GM23338 (cell line): ENCODE measurements at regions not wholly inside any gene's neighbourhood (a gene's known extent, or its start where the extent isn't known, plus 50 kb on each side); places are given as distances from the start of the nearest gene placed in this dataset.

Source experiments
- ATAC-seq: fragments of 200-7000 bp; cut with Tn5 transposase; 3 replicates; pipeline ENCODE4 v1.9.1; 2020
- DNase-seq: peaks from one replicate; pipeline ENCODE4 v3.0.0-alpha.2; 2015; ENCODE audit warnings: low spot score
- H2AFZ ChIP-seq: fragments of 200-600 bp; sonication (generic); 2 replicates; pipeline ENCODE4 v1.8.0; 2016; ENCODE audit warnings: antibody characterized with exemption, mild to moderate bottlenecking, moderate library complexity
- H3F3A ChIP-seq: fragments of 200-600 bp; sonication (generic); replicated peaks from 2 replicates; pipeline ENCODE4 v1.8.0; 2017; ENCODE audit warnings: antibody characterized with exemption, mixed run types, low read depth
- H3K27ac ChIP-seq: fragments of 200-600 bp; sonication (generic); 2 replicates; pipeline ENCODE4 v1.6.1; 2016; ENCODE audit warnings: low read depth
- H3K27me3 ChIP-seq: fragments of 200-600 bp; sonication (generic); 2 replicates; pipeline ENCODE4 v1.8.0; 2016; ENCODE audit warnings: mild to moderate bottlenecking, mixed run types, moderate library complexity; ENCODE audit not compliant: insufficient read depth
- H3K36me3 ChIP-seq: fragments of 200-600 bp; sonication (generic); 2 replicates; pipeline ENCODE4 v1.8.0; 2016; ENCODE audit warnings: mild to moderate bottlenecking; ENCODE audit not compliant: insufficient read depth
- H3K4me1 ChIP-seq: fragments of 200-600 bp; sonication (generic); 2 replicates; pipeline ENCODE4 v1.8.0; 2016; ENCODE audit warnings: mild to moderate bottlenecking, moderate library complexity; ENCODE audit not compliant: insufficient read depth
- H3K4me2 ChIP-seq: fragments of 200-600 bp; sonication (generic); 2 replicates; pipeline ENCODE4 v1.7.1; 2017; ENCODE audit warnings: mixed run types
- H3K4me3 ChIP-seq: fragments of 200-600 bp; sonication (generic); 2 replicates; pipeline ENCODE4 v1.6.1; 2016; ENCODE audit warnings: mixed run types
- H3K79me2 ChIP-seq: fragments of 200-600 bp; sonication (generic); replicated peaks from 2 replicates; pipeline ENCODE4 v1.8.0; 2017; ENCODE audit warnings: mild to moderate bottlenecking; ENCODE audit not compliant: insufficient read depth
- H3K9me2 ChIP-seq: fragments of 200-600 bp; sonication (generic); 2 replicates; pipeline ENCODE4 v1.8.0; 2017; ENCODE audit not compliant: insufficient read depth
- H4K20me1 ChIP-seq: fragments of 200-600 bp; sonication (generic); replicated peaks from 2 replicates; pipeline ENCODE4 v1.8.0; 2017; ENCODE audit warnings: mild to moderate bottlenecking; ENCODE audit not compliant: insufficient read depth
- H3K27ac Mint-ChIP-seq: 2 replicates; pipeline ENCODE4 v1.8.0; 2020; ENCODE audit warnings: inconsistent platforms, mild to moderate bottlenecking, moderate library complexity, mixed read lengths
- H3K27me3 Mint-ChIP-seq: 3 replicates; pipeline ENCODE4 v1.8.0; 2022; ENCODE audit warnings: low read depth, mild to moderate bottlenecking, moderate library complexity, mixed read lengths, inconsistent platforms; ENCODE audit not compliant: insufficient read depth, poor library complexity
- H3K36me3 Mint-ChIP-seq: 3 replicates; pipeline ENCODE4 v1.8.0; 2021; ENCODE audit warnings: low read depth, mild to moderate bottlenecking, inconsistent platforms, moderate library complexity, mixed read lengths
- H3K4me1 Mint-ChIP-seq: 3 replicates; pipeline ENCODE4 v1.8.0; 2020; ENCODE audit warnings: mild to moderate bottlenecking, inconsistent platforms, mixed read lengths
- H3K4me3 Mint-ChIP-seq: 3 replicates; pipeline ENCODE4 v1.8.0; 2021; ENCODE audit warnings: moderate library complexity, mild to moderate bottlenecking, inconsistent platforms, mixed read lengths
- H3K9me3 Mint-ChIP-seq: 3 replicates; pipeline ENCODE4 v1.8.0; 2020; ENCODE audit warnings: moderate library complexity, mild to moderate bottlenecking, inconsistent platforms, mixed read lengths
- CREB1 ChIP-seq: fragments of 250-450 bp; sonication (Bioruptor Pico); IDR thresholded peaks from 2 replicates; pipeline ENCODE4 v1.5.0; 2020; ENCODE audit warnings: low read depth, mild to moderate bottlenecking, moderate library complexity
- EZH2 ChIP-seq: fragments of 200-600 bp; sonication (generic); IDR thresholded peaks from one replicate; pipeline ENCODE4 v1.8.0; 2017; ENCODE audit warnings: antibody characterized with exemption, mild to moderate bottlenecking, low read depth; ENCODE audit not compliant: unreplicated experiment
- EZH2phosphoT487 ChIP-seq: fragments of 200-600 bp; sonication (generic); IDR thresholded peaks from one replicate; pipeline ENCODE4 v1.8.1; 2018; ENCODE audit warnings: antibody characterized with exemption; ENCODE audit not compliant: unreplicated experiment
- JUNB ChIP-seq: IDR thresholded peaks from one replicate; pipeline ENCODE4 v1.6.1; 2016; ENCODE audit warnings: antibody characterized with exemption; ENCODE audit not compliant: unreplicated experiment
- NANOG ChIP-seq: IDR thresholded peaks from 2 replicates; pipeline ENCODE4 v1.6.1; 2016; ENCODE audit warnings: antibody characterized with exemption, borderline replicate concordance
- POLR2AphosphoS5 ChIP-seq: IDR thresholded peaks from 2 replicates; pipeline ENCODE4 v1.6.1; 2016; ENCODE audit warnings: antibody characterized with exemption, low read depth
- STAT1 ChIP-seq: IDR thresholded peaks from one replicate; pipeline ENCODE4 v1.6.1; 2016; ENCODE audit warnings: antibody characterized with exemption; ENCODE audit not compliant: unreplicated experiment
- ZNF114 ChIP-seq: fragments of 250-450 bp; sonication (Bioruptor Pico); IDR thresholded peaks from 2 replicates; pipeline ENCODE4 v1.5.0; 2020; ENCODE audit warnings: mild to moderate bottlenecking, moderate library complexity
- ZNF331 ChIP-seq: fragments of 250-450 bp; sonication (Bioruptor Pico); IDR thresholded peaks from 2 replicates; pipeline ENCODE4 v1.5.0; 2020; ENCODE audit warnings: low read depth, mild to moderate bottlenecking, moderate library complexity
- TF ChIP-seq, protein P1 (sequence below): IDR thresholded peaks from one replicate; pipeline ENCODE4 v1.6.1; 2018; ENCODE audit warnings: antibody characterized with exemption; ENCODE audit not compliant: unreplicated experiment
- TF ChIP-seq, protein P2 (sequence below): IDR thresholded peaks from 2 replicates; pipeline ENCODE4 v1.6.1; 2016; ENCODE audit warnings: antibody characterized with exemption
- TF ChIP-seq, protein P3 (sequence below): fragments of 250-450 bp; sonication (Bioruptor Pico); IDR thresholded peaks from 2 replicates; pipeline ENCODE4 v1.5.0; 2020; ENCODE audit warnings: mild to moderate bottlenecking, moderate library complexity
- TF ChIP-seq, protein P4 (sequence below), 2 experiments: fragments of 200-600 bp in 1 of 2; sonication (generic) in 1 of 2; conservative IDR thresholded peaks; 2 replicates each; pipeline versions ENCODE4 v1.5.1 to v1.6.1; 2016 to 2017; ENCODE audit warnings: antibody characterized with exemption in 2 of 2, low read depth in 2 of 2, mild to moderate bottlenecking in 2 of 2, moderate library complexity in 1 of 2

DNA sequence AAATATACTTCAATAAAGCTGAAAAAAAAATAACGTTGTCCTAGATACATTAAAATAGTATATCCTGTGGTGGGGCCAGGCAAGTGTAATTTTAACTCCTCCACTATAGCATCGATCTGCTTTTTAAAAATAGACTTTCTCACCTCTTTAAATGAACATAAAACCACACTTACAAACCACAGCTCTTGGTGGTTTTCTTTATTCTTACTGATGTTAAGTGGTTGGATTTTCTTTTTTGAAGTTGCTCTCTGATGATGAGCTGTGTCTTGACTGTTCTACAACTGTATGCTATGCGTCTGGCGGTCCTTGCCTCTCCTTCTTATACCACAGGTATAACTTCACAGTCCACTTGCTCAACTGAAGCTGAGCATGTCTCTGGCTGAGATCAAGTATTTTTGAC, 721.5 kb upstream of the KLHL1 start:
- H3K36me3 ChIP-seq: no peaks in the 10 kb centered on the region
- TF ChIP-seq, protein P1, sequence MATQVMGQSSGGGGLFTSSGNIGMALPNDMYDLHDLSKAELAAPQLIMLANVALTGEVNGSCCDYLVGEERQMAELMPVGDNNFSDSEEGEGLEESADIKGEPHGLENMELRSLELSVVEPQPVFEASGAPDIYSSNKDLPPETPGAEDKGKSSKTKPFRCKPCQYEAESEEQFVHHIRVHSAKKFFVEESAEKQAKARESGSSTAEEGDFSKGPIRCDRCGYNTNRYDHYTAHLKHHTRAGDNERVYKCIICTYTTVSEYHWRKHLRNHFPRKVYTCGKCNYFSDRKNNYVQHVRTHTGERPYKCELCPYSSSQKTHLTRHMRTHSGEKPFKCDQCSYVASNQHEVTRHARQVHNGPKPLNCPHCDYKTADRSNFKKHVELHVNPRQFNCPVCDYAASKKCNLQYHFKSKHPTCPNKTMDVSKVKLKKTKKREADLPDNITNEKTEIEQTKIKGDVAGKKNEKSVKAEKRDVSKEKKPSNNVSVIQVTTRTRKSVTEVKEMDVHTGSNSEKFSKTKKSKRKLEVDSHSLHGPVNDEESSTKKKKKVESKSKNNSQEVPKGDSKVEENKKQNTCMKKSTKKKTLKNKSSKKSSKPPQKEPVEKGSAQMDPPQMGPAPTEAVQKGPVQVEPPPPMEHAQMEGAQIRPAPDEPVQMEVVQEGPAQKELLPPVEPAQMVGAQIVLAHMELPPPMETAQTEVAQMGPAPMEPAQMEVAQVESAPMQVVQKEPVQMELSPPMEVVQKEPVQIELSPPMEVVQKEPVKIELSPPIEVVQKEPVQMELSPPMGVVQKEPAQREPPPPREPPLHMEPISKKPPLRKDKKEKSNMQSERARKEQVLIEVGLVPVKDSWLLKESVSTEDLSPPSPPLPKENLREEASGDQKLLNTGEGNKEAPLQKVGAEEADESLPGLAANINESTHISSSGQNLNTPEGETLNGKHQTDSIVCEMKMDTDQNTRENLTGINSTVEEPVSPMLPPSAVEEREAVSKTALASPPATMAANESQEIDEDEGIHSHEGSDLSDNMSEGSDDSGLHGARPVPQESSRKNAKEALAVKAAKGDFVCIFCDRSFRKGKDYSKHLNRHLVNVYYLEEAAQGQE: no peak
- TF ChIP-seq EZH2phosphoT487 (no peak), CREB1 (CRISPR knock-in tag) (no peak), NANOG (no peak), STAT1 (no peak), EZH2 (no peak), POLR2AphosphoS5 (no peak), ZNF114 (CRISPR knock-in tag) (no peak), JUNB (no peak), ZNF331 (no peak)
- TF ChIP-seq, protein P2, sequence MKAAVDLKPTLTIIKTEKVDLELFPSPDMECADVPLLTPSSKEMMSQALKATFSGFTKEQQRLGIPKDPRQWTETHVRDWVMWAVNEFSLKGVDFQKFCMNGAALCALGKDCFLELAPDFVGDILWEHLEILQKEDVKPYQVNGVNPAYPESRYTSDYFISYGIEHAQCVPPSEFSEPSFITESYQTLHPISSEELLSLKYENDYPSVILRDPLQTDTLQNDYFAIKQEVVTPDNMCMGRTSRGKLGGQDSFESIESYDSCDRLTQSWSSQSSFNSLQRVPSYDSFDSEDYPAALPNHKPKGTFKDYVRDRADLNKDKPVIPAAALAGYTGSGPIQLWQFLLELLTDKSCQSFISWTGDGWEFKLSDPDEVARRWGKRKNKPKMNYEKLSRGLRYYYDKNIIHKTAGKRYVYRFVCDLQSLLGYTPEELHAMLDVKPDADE: no peak
- TF ChIP-seq, protein P3, sequence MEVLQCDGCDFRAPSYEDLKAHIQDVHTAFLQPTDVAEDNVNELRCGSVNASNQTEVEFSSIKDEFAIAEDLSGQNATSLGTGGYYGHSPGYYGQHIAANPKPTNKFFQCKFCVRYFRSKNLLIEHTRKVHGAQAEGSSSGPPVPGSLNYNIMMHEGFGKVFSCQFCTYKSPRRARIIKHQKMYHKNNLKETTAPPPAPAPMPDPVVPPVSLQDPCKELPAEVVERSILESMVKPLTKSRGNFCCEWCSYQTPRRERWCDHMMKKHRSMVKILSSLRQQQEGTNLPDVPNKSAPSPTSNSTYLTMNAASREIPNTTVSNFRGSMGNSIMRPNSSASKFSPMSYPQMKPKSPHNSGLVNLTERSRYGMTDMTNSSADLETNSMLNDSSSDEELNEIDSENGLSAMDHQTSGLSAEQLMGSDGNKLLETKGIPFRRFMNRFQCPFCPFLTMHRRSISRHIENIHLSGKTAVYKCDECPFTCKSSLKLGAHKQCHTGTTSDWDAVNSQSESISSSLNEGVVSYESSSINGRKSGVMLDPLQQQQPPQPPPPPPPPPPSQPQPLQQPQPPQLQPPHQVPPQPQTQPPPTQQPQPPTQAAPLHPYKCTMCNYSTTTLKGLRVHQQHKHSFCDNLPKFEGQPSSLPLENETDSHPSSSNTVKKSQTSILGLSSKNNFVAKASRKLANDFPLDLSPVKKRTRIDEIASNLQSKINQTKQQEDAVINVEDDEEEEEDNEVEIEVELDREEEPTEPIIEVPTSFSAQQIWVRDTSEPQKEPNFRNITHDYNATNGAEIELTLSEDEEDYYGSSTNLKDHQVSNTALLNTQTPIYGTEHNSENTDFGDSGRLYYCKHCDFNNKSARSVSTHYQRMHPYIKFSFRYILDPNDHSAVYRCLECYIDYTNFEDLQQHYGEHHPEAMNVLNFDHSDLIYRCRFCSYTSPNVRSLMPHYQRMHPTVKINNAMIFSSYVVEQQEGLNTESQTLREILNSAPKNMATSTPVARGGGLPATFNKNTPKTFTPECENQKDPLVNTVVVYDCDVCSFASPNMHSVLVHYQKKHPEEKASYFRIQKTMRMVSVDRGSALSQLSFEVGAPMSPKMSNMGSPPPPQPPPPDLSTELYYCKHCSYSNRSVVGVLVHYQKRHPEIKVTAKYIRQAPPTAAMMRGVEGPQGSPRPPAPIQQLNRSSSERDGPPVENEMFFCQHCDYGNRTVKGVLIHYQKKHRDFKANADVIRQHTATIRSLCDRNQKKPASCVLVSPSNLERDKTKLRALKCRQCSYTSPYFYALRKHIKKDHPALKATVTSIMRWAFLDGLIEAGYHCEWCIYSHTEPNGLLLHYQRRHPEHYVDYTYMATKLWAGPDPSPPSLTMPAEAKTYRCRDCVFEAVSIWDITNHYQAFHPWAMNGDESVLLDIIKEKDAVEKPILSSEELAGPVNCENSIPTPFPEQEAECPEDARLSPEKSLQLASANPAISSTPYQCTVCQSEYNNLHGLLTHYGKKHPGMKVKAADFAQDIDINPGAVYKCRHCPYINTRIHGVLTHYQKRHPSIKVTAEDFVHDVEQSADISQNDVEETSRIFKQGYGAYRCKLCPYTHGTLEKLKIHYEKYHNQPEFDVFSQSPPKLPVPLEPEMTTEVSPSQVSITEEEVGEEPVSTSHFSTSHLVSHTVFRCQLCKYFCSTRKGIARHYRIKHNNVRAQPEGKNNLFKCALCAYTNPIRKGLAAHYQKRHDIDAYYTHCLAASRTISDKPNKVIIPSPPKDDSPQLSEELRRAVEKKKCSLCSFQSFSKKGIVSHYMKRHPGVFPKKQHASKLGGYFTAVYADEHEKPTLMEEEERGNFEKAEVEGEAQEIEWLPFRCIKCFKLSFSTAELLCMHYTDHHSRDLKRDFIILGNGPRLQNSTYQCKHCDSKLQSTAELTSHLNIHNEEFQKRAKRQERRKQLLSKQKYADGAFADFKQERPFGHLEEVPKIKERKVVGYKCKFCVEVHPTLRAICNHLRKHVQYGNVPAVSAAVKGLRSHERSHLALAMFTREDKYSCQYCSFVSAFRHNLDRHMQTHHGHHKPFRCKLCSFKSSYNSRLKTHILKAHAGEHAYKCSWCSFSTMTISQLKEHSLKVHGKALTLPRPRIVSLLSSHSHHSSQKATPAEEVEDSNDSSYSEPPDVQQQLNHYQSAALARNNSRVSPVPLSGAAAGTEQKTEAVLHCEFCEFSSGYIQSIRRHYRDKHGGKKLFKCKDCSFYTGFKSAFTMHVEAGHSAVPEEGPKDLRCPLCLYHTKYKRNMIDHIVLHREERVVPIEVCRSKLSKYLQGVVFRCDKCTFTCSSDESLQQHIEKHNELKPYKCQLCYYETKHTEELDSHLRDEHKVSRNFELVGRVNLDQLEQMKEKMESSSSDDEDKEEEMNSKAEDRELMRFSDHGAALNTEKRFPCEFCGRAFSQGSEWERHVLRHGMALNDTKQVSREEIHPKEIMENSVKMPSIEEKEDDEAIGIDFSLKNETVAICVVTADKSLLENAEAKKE (CRISPR knock-in tag): no peak
- TF ChIP-seq, protein P4, sequence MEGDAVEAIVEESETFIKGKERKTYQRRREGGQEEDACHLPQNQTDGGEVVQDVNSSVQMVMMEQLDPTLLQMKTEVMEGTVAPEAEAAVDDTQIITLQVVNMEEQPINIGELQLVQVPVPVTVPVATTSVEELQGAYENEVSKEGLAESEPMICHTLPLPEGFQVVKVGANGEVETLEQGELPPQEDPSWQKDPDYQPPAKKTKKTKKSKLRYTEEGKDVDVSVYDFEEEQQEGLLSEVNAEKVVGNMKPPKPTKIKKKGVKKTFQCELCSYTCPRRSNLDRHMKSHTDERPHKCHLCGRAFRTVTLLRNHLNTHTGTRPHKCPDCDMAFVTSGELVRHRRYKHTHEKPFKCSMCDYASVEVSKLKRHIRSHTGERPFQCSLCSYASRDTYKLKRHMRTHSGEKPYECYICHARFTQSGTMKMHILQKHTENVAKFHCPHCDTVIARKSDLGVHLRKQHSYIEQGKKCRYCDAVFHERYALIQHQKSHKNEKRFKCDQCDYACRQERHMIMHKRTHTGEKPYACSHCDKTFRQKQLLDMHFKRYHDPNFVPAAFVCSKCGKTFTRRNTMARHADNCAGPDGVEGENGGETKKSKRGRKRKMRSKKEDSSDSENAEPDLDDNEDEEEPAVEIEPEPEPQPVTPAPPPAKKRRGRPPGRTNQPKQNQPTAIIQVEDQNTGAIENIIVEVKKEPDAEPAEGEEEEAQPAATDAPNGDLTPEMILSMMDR (conservative IDR thresholded peaks at IDR 0.05; ENCODE audit: low read depth in 2 of 2): no peak
- H3K4me1 Mint-ChIP-seq: no peaks in the 10 kb centered on the region
- no peak overlapping the region for H2AFZ ChIP-seq
- no peak overlapping the region for H3K27ac ChIP-seq
- no peaks in the 10 kb centered on the region for H3K9me3 Mint-ChIP-seq
- H3K27me3 Mint-ChIP-seq: no peaks in the 10 kb centered on the region
- H3K4me1 ChIP-seq: no peaks in the 10 kb centered on the region
- ATAC-seq (no peak), DNase-seq (no peak)
- no peak overlapping the region for H3K4me3 Mint-ChIP-seq
- H3K9me2 ChIP-seq: no peaks in the 10 kb centered on the region
- no peaks in the 10 kb centered on the region for H3K36me3 Mint-ChIP-seq
- H3F3A ChIP-seq: no peaks in the 10 kb centered on the region
- H3K79me2 ChIP-seq: no peaks in the 10 kb centered on the region
- H3K4me3 ChIP-seq: no peak overlapping the region
- no peak overlapping the region for H3K27ac Mint-ChIP-seq
- no peak overlapping the region for H3K4me2 ChIP-seq
- no peaks in the 10 kb centered on the region for H4K20me1 ChIP-seq
- no peaks in the 10 kb centered on the region for H3K27me3 ChIP-seq
